ENCODE measurements at regions not wholly inside any gene's neighbourhood (a gene's known extent, or its start where the extent isn't known, plus 50 kb on each side); places are given as distances from the start of the nearest gene placed in this dataset.
"Not testable (repeated sequence)": the region's sequence is repeated elsewhere in the genome, so short reads cannot be mapped to it uniquely, and the experiment has no call there.

GRCh38 chr15:69692342-69692741, 239.7 kb downstream of the RPLP1 start:
- intact Hi-C loops (cut with DNase I), result no loop called here
- DNase-seq (ENCODE audit: low spot score), result no peak

- DNase-seq (ENCODE audit: low spot score), result no peak
- intact Hi-C loops (cut with DNase I), result no loop called here
Observed at GRCh38 chr15:69693059-69693458, 240.4 kb downstream of the RPLP1 start.

GRCh38 chr15:69696946-69697345, 244.3 kb downstream of the RPLP1 start:
- intact Hi-C loops (cut with DNase I), result no loop called here

GRCh38 chr15:69697916-69698315, 245.3 kb downstream of the RPLP1 start:
- no peak for DNase-seq (ENCODE audit: low spot score)
- intact Hi-C loops (cut with DNase I), result no loop called here

More at GRCh38 chr15:69696946-69697345, 244.3 kb downstream of the RPLP1 start:
- DNase-seq (ENCODE audit: low spot score), result no peak

- intact Hi-C loops (cut with DNase I), result no loop called here
- no peak for DNase-seq (ENCODE audit: low spot score)
Observed at GRCh38 chr15:69699096-69699495, 246.5 kb downstream of the RPLP1 start.

- intact Hi-C loops (cut with DNase I), result no loop called here
- DNase-seq (ENCODE audit: low spot score), result no peak
Observed at GRCh38 chr15:69700380-69700779, 247.8 kb downstream of the RPLP1 start.

GRCh38 chr15:69701198-69701597, 248.6 kb downstream of the RPLP1 start:
- intact Hi-C loops (cut with DNase I), result no loop called here
- DNase-seq (ENCODE audit: low spot score), result no peak

GRCh38 chr15:69703532-69704187, 251.0 kb downstream of the RPLP1 start:
- no peak for DNase-seq (ENCODE audit: low spot score)
- intact Hi-C loops (cut with DNase I), result no loop called here

- no peak for DNase-seq (ENCODE audit: low spot score)
- intact Hi-C loops (cut with DNase I), result no loop called here
Observed at GRCh38 chr15:69704229-69704628, 251.6 kb downstream of the RPLP1 start.

GRCh38 chr15:69704700-69705099, 252.1 kb downstream of the RPLP1 start:
- no peak for DNase-seq (ENCODE audit: low spot score)
- intact Hi-C loops (cut with DNase I), result no loop called here

- no peak for DNase-seq (ENCODE audit: low spot score)
- intact Hi-C loops (cut with DNase I), result no loop called here
Observed at GRCh38 chr15:69706353-69707097, 253.9 kb downstream of the RPLP1 start.

- intact Hi-C loops (cut with DNase I); DNase-seq (ENCODE audit: low spot score): not testable (repeated sequence)
Observed at GRCh38 chr15:69707241-69707640, 254.6 kb downstream of the RPLP1 start.

- peak; percentile 20 for DNase-seq (ENCODE audit: low spot score)
- intact Hi-C loops (cut with DNase I), result not testable (repeated sequence)
Observed at GRCh38 chr15:69708436-69709122, 256.0 kb downstream of the RPLP1 start.

GRCh38 chr15:69712991-69713390, 260.4 kb downstream of the RPLP1 start:
- intact Hi-C loops (cut with DNase I), result no loop called here
- DNase-seq (ENCODE audit: low spot score), result no peak

- intact Hi-C loops (cut with DNase I), result no loop called here
- DNase-seq (ENCODE audit: low spot score), result no peak
Observed at GRCh38 chr15:69713726-69714559, 261.3 kb downstream of the RPLP1 start.

- no peak for DNase-seq (ENCODE audit: low spot score)
- intact Hi-C loops (cut with DNase I), result no loop called here
Observed at GRCh38 chr15:69715210-69715609, 262.6 kb downstream of the RPLP1 start.

GRCh38 chr15:69718436-69718835, 265.8 kb downstream of the RPLP1 start:
- DNase-seq (ENCODE audit: low spot score), result peak; percentile 9
- intact Hi-C loops (cut with DNase I), result no loop called here

- peak; percentile 78 for DNase-seq (ENCODE audit: low spot score)
- intact Hi-C loops (cut with DNase I), result no loop called here
Observed at GRCh38 chr15:69718916-69719315, 266.3 kb downstream of the RPLP1 start.

GRCh38 chr15:69719527-69720240, 267.1 kb downstream of the RPLP1 start:
- intact Hi-C loops (cut with DNase I), result loop anchor here (10.0 kb wide), 2 partner anchors 645 to 745 kb away; no protein-coding TSS in a partner anchor

More at GRCh38 chr15:69719527-69720240, 267.1 kb downstream of the RPLP1 start:
- DNase-seq (ENCODE audit: low spot score), result peak; percentile 75
